Epithelial cell of esophagus (primary cell): ENCODE measurements at regions not wholly inside any gene's neighbourhood (a gene's known extent, or its start where the extent isn't known, plus 50 kb on each side); places are given as distances from the start of the nearest gene placed in this dataset.

Experiments
- DNase-seq: peaks from one replicate; pipeline ENCODE4 v3.0.0; 2010; ENCODE audit warnings: low read depth
- H3K4me3 ChIP-seq: 2 replicates; pipeline ENCODE4 v1.5.1; 2011; ENCODE audit warnings: mild to moderate bottlenecking, low read length, control low read depth
- CTCF ChIP-seq: IDR thresholded peaks from 2 replicates; pipeline ENCODE4 v1.5.1; 2011; ENCODE audit warnings: low read depth, mild to moderate bottlenecking, low read length, control low read depth, inconsistent platforms; ENCODE audit not compliant: insufficient read depth; ENCODE audit errors: missing control alignments

- no peak for TF ChIP-seq CTCF
- no peak overlapping the region for H3K4me3 ChIP-seq
- peak; percentile 22 for DNase-seq
Observed at GRCh38 chr7:47672977-47673381, 91.1 kb upstream of the TNS3 start.

DNA sequence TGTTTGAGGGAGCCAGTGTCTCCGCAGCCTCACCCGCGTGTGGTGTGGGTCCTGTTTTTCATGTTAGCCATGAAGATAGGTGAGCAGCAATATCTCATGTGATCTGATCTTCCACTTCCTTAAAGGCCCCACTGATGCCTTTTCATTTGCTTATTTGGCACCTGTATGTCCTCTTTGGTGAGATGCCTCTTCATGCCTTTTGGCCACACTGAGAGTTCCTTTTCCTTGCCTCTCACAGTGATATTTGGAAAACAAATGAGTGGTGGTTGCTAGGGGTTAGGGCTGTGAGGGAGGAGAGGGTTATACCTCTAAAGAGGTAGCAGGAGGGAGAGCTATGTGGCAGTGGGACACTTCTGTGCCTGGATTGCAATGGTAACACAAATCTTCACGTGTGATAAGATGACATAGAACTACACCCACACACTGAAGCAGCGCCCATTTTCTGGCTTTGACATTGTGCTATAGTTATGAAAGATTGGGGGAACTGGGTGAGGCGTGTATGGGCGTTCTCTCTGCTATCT, 90.4 kb upstream of the TNS3 start:
- H3K4me3 ChIP-seq: no peak overlapping the region
- no peak for TF ChIP-seq CTCF
- no peak for DNase-seq

- no peak for DNase-seq
- no peak for TF ChIP-seq CTCF
- no peak overlapping the region for H3K4me3 ChIP-seq
Observed at GRCh38 chr7:47671358-47671757, 89.4 kb upstream of the TNS3 start.

- no peak for DNase-seq
- no peak for TF ChIP-seq CTCF
- no peak overlapping the region for H3K4me3 ChIP-seq
Observed at GRCh38 chr7:47670729-47671128, 88.8 kb upstream of the TNS3 start.

DNA sequence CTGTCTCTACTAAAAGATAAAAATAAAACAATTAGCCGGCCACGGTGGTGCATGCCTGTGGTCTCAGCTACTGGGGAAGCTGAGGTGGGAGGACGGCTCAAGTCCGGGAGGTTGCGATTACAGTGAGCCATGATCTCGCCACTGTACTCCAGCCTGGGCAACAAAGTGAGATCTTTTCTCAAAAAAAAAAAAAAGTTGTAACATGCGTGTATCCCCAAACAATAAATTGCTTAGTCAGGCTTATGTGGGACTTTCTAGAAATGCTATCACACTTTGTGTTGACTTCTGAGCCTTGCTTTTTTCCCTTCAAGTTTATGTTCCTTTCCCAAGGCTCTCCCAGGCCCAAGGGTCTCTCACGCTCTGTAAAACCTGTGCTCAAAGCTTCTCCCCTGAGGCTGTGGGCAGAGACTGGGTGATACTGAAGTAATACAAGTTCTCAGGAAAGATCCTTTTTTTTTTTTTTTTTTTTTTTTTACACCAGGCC, 88.0 kb upstream of the TNS3 start:
- no peak for TF ChIP-seq CTCF
- no peak for DNase-seq
- no peak overlapping the region for H3K4me3 ChIP-seq

DNA sequence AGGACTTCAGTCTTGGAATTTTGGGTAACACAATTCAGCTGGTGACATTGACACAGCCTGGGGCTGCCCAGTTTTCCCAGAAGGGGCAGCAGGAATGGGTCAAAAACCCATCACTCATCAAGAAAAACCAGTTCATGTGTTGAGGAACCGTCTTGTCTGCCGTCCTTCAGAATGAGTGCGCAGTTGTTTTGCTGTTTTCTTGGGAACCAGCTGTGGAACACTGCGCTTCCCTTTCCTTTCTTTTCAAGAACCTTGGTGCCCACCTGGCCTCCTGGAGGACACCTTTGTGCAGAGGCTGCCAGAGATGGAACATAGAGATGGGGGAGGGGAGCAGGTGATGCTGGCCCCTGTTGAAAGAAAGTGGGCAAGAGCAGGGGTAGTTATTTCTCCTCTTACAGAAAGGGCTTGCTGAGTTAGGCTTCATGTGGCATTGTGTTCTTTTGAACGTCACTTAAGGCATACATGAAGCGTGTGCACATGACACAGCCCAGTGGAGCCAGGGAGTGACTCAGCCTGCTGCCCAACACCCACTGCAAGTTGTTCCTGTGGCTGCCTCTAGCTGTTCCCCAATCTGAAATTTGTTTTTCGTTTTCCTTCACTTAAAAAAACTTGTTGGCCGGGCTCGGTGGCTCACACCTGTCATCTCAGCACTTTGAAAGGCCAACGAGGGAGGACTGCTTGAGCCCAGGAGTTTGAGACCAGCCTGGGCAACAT, 87.4 kb upstream of the TNS3 start:
- no peak overlapping the region for H3K4me3 ChIP-seq
- TF ChIP-seq CTCF: no peak
- DNase-seq: peak; percentile 93
